NCI-H2081 (cell line): ENCODE measurements at regions not wholly inside any gene's neighbourhood (a gene's known extent, or its start where the extent isn't known, plus 50 kb on each side); places are given as distances from the start of the nearest gene placed in this dataset.

Experiments used
- DNase-seq, 2 experiments: peaks; one replicate each; lab custom pipeline; 2025; lab: John Stamatoyannopoulos, UW

GRCh38 chr14:101405171-101405883, 156.0 kb upstream of the DIO3 start:
- DNase-seq = no peak

- DNase-seq = no peak
Observed at GRCh38 chr14:101406921-101407320, 154.4 kb upstream of the DIO3 start.

- no peak for DNase-seq
Observed at GRCh38 chr14:101407328-101407727, 154.0 kb upstream of the DIO3 start.

GRCh38 chr14:101408077-101408831, 153.0 kb upstream of the DIO3 start:
- no peak for DNase-seq

DNA sequence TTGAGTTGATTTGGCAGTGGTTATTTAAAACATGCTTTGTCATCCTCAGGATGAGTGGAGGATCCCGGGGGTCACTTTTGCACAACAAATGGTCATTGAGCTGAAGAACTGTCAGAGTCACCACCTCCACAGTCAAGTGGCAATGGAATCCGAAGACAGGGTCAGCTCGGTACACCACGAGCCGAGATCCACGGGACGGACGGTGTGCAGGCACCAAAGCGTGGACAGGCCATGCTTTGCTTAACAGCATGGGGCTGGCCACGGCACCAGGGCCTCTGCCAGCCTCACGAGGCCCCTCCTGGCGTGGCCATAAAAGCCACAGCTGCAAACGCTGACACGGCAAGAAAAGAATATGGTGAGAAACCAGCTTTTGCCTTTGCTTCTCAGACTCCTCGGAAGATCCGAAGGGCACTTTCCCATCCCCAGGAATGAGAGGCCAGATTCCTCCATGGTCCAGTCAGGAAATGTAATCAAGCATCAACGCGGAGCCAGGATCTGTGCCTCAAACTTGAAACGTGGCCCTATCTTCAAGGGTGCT, 152.2 kb upstream of the DIO3 start:
- no peak for DNase-seq

DNA sequence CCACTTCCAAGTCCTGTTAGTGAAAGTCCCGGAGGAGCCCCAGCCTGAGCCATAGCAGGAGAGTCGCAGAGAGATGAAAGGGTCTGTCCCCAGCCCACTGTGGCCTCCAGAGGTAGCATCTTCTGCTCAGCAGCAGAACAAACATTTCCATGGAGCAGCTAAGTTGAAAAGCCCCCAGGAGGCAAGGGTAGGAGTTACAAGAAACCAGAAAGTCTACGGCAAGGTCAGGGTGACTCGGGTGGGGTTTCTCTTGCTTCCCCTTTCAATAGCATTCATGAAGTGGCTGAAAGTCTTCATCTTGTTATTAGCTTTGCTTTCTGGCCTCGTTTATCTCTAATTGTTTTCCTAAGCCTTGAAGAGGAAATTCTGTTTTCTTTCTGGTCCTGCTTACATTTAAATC, 151.2 kb upstream of the DIO3 start:
- no peak for DNase-seq

DNA sequence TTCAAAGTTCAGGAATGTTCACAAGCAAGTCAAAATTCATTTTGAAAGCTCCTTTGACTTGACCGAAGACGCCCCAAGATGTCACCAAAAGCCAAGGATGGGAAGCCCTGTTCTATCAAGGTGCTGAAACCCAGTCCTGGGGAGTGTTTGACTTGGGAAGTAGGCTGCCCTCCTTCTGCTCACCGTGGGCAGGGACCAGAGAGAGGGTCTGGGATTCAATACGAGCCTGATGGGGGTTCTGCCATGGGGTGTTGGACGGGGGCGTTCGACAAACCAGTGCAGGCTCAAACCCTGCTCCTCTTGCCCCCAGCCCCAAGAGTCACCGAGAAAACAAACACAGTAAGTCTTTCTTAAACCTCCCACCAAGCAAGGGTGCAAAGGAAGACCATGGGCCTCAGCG, 150.1 kb upstream of the DIO3 start:
- no peak for DNase-seq

- DNase-seq = no peak
Observed at GRCh38 chr14:101411779-101412178, 149.5 kb upstream of the DIO3 start.

DNA sequence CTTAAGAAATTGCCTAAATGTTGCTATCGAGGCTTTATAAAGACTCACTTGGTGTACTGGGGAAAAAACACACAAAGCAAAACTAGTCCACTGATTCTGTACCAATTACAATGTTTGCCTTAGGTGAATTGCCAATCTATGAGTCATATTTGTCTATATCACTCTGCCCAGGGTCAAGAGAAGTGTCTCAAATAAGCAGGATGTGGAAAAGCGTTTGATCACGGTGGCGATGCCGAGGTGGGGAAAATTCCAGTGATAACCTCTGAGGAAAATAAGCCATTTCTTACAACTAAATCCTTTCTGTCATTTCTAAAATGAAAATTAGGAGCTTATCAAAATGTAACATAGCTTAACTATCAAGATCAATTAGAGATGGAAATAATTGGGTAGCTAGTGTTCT, 148.6 kb upstream of the DIO3 start:
- DNase-seq = no peak

GRCh38 chr14:101417434-101417833, 143.9 kb upstream of the DIO3 start:
- DNase-seq = no peak

- no peak for DNase-seq
Observed at GRCh38 chr14:101418601-101419000, 142.7 kb upstream of the DIO3 start.

- no peak for DNase-seq
Observed at GRCh38 chr14:101426466-101426865, 134.8 kb upstream of the DIO3 start.

GRCh38 chr14:101428409-101428808, 132.9 kb upstream of the DIO3 start:
- DNase-seq = no peak

GRCh38 chr14:101435546-101435945, 125.7 kb upstream of the DIO3 start:
- no peak for DNase-seq

GRCh38 chr14:101439023-101439422, 122.3 kb upstream of the DIO3 start:
- DNase-seq = no peak

DNA sequence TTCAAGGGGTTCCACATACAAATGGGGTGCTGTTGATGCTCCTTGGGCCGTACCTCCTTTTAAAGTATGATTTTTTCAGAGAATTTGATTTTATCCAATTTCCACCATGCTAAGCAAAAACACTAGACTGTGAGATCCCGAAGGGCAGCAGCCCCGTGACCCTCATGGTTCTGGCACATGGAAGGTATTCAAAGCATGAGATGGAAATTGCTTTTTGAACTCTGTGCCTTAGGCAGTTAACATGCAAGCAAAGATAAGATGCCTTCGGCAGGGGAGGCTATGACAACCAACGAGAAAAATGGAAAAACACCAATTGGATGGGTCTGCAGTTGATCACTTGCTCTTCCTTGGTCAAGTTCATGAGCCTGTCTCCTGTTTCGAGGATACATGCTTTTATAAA, 120.8 kb upstream of the DIO3 start:
- no peak for DNase-seq

DNA sequence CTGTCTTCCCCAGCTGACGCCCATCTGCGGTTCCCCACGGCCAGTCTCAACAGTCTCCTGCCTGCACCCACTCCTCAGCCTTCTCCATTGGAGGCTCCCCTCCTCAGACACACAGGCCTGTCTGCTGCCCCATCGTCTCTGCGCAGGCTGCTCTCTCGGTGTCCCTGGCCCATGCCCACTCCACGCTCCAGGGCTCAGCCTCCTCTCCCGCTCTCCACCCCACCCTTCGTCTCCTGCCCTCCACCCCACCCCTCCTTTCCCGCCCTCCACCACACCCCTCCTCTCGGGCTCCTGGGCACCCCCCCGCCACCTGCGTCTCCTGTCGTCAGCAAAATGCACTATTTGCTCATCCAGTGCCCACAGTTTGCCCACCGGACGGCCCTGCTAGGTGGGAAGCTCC, 119.6 kb upstream of the DIO3 start:
- DNase-seq = no peak

- no peak for DNase-seq
Observed at GRCh38 chr14:101442451-101442850, 118.8 kb upstream of the DIO3 start.

- no peak for DNase-seq
Observed at GRCh38 chr14:101444116-101444515, 117.2 kb upstream of the DIO3 start.

- DNase-seq = no peak
Observed at GRCh38 chr14:101445278-101445677, 116.0 kb upstream of the DIO3 start.

DNA sequence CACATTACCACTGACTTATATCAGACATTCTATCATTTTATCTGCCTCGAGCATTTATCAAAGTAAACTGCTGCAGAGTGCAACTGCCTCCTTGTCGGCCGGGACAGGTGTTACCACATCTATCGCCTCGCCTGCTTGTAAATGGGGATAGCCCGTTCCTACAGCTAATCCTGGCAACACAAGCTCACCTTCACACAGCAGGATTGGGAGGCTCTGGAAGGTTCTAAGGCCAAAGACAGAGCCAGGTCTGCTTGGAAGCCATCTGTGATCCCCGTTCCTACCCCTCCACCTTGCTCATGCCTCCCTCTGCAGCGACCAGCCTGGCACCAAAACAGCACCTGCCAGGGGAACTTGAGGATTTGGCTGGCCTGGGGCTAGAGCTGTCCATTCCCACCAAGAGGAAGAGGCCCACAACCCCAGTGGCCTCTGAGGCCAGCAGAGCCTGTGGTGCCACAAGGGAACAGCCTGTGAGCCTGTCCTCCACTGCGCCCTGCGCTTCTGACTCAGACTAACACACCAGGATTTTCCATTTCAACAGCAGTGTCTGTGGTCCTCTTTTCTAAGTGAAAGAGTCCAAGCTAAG, 114.8 kb upstream of the DIO3 start:
- no peak for DNase-seq

GRCh38 chr14:101449114-101449513, 112.2 kb upstream of the DIO3 start:
- no peak for DNase-seq

GRCh38 chr14:101451166-101451565, 110.1 kb upstream of the DIO3 start:
- DNase-seq = no peak
